ENCODE measurements at regions not wholly inside any gene's neighbourhood (a gene's known extent, or its start where the extent isn't known, plus 50 kb on each side); places are given as distances from the start of the nearest gene placed in this dataset.

- Histone ChIP-seq H3K4me1 (ENCODE audit: insufficient read depth, low read length) (no peaks in the 10 kb centered on the region), H3K36me3 (ENCODE audit: insufficient read depth, low read length) (no peaks in the 10 kb centered on the region), H3K27me3 (ENCODE audit: insufficient read depth, low read length, poor library complexity) (peaks cover 4% of the 10 kb centered on the region), H3K4me3 (ENCODE audit: low read depth in 1 of 2, low read length in 2 of 2) (no peak overlapping the region), H3K9me3 (ENCODE audit: insufficient read depth, low read length, severe bottlenecking) (no peaks in the 10 kb centered on the region), H3K4me2 (ENCODE audit: insufficient read depth, low read length) (no peak overlapping the region), H3K79me2 (ENCODE audit: insufficient read depth, low read length) (no peaks in the 10 kb centered on the region), H3K27ac (ENCODE audit: low read length) (no peak overlapping the region), H2AFZ (ENCODE audit: low read depth, low read length) (no peak overlapping the region), H4K20me1 (ENCODE audit: insufficient read depth, low read length) (no peaks in the 10 kb centered on the region), H3K9ac (ENCODE audit: low read depth, low read length) (no peak overlapping the region)
- DNase-seq (no peak), ATAC-seq (ENCODE audit: insufficient read depth, low read depth) (no peak)
- no peak for TF ChIP-seq EZH2 (IDR thresholded peaks at IDR 0.05; ENCODE audit: borderline replicate concordance, low read depth, low read length, severe bottlenecking)
- no peak for TF ChIP-seq CTCF (IDR thresholded peaks at IDR 0.05; ENCODE audit: borderline replicate concordance, extremely low read depth, low read length, poor library complexity, severe bottlenecking)
Measured at GRCh38 chr16:86727632-86728031, 149.3 kb downstream of the FOXL1 start.

GRCh38 chr16:86729686-86730085 lies 151.3 kb downstream of the FOXL1 start:
- ATAC-seq (ENCODE audit: insufficient read depth, low read depth) = no peak
- Histone ChIP-seq H3K79me2 (ENCODE audit: insufficient read depth, low read length) (no peaks in the 10 kb centered on the region), H3K4me2 (ENCODE audit: insufficient read depth, low read length) (no peak overlapping the region), H2AFZ (ENCODE audit: low read depth, low read length) (no peak overlapping the region), H3K9ac (ENCODE audit: low read depth, low read length) (no peak overlapping the region), H3K4me1 (ENCODE audit: insufficient read depth, low read length) (no peaks in the 10 kb centered on the region), H3K9me3 (ENCODE audit: insufficient read depth, low read length, severe bottlenecking) (no peaks in the 10 kb centered on the region), H3K27me3 (ENCODE audit: insufficient read depth, low read length, poor library complexity) (peaks cover 3% of the 10 kb centered on the region), H4K20me1 (ENCODE audit: insufficient read depth, low read length) (no peaks in the 10 kb centered on the region), H3K27ac (ENCODE audit: low read length) (no peak overlapping the region), H3K4me3 (ENCODE audit: low read depth in 1 of 2, low read length in 2 of 2) (no peak overlapping the region), H3K36me3 (ENCODE audit: insufficient read depth, low read length) (no peaks in the 10 kb centered on the region)
- no peak for DNase-seq
- TF ChIP-seq EZH2 (IDR thresholded peaks at IDR 0.05; ENCODE audit: borderline replicate concordance, low read depth, low read length, severe bottlenecking) (no peak), CTCF (IDR thresholded peaks at IDR 0.05; ENCODE audit: borderline replicate concordance, extremely low read depth, low read length, poor library complexity, severe bottlenecking) (no peak)

- ATAC-seq (ENCODE audit: insufficient read depth, low read depth) = no peak
- H3K79me2 ChIP-seq (ENCODE audit: insufficient read depth, low read length) = no peaks in the 10 kb centered on the region
- H3K36me3 ChIP-seq (ENCODE audit: insufficient read depth, low read length) = no peaks in the 10 kb centered on the region
- H3K9me3 ChIP-seq (ENCODE audit: insufficient read depth, low read length, severe bottlenecking) = no peaks in the 10 kb centered on the region
- TF ChIP-seq EZH2 (IDR thresholded peaks at IDR 0.05; ENCODE audit: borderline replicate concordance, low read depth, low read length, severe bottlenecking) (no peak), CTCF (IDR thresholded peaks at IDR 0.05; ENCODE audit: borderline replicate concordance, extremely low read depth, low read length, poor library complexity, severe bottlenecking) (no peak)
- no peak overlapping the region for H3K27ac ChIP-seq (ENCODE audit: low read length)
- H2AFZ ChIP-seq (ENCODE audit: low read depth, low read length) = no peak overlapping the region
- peaks cover 7% of the 10 kb centered on the region for H3K27me3 ChIP-seq (ENCODE audit: insufficient read depth, low read length, poor library complexity)
- H3K4me2 ChIP-seq (ENCODE audit: insufficient read depth, low read length) = no peak overlapping the region
- no peak overlapping the region for H3K4me3 ChIP-seq (ENCODE audit: low read depth in 1 of 2, low read length in 2 of 2)
- DNase-seq = no peak
- no peaks in the 10 kb centered on the region for H4K20me1 ChIP-seq (ENCODE audit: insufficient read depth, low read length)
- H3K4me1 ChIP-seq (ENCODE audit: insufficient read depth, low read length) = no peaks in the 10 kb centered on the region
- H3K9ac ChIP-seq (ENCODE audit: low read depth, low read length) = no peak overlapping the region
Measured at GRCh38 chr16:86730086-86730485, 151.7 kb downstream of the FOXL1 start.

- no peaks in the 10 kb centered on the region for H3K36me3 ChIP-seq (ENCODE audit: insufficient read depth, low read length)
- no peak overlapping the region for H3K4me2 ChIP-seq (ENCODE audit: insufficient read depth, low read length)
- ATAC-seq (ENCODE audit: insufficient read depth, low read depth) (no peak), DNase-seq (no peak)
- H3K4me1 ChIP-seq (ENCODE audit: insufficient read depth, low read length) = no peaks in the 10 kb centered on the region
- H4K20me1 ChIP-seq (ENCODE audit: insufficient read depth, low read length) = no peaks in the 10 kb centered on the region
- no peak overlapping the region for H3K9ac ChIP-seq (ENCODE audit: low read depth, low read length)
- H3K27me3 ChIP-seq (ENCODE audit: insufficient read depth, low read length, poor library complexity) = peaks cover 9% of the 10 kb centered on the region
- H3K9me3 ChIP-seq (ENCODE audit: insufficient read depth, low read length, severe bottlenecking) = no peaks in the 10 kb centered on the region
- TF ChIP-seq CTCF (IDR thresholded peaks at IDR 0.05; ENCODE audit: borderline replicate concordance, extremely low read depth, low read length, poor library complexity, severe bottlenecking) = no peak
- no peak for TF ChIP-seq EZH2 (IDR thresholded peaks at IDR 0.05; ENCODE audit: borderline replicate concordance, low read depth, low read length, severe bottlenecking)
- H3K79me2 ChIP-seq (ENCODE audit: insufficient read depth, low read length) = no peaks in the 10 kb centered on the region
- no peak overlapping the region for H3K4me3 ChIP-seq (ENCODE audit: low read depth in 1 of 2, low read length in 2 of 2)
- H3K27ac ChIP-seq (ENCODE audit: low read length) = no peak overlapping the region
- no peak overlapping the region for H2AFZ ChIP-seq (ENCODE audit: low read depth, low read length)
Measured at GRCh38 chr16:86730597-86730996, 152.2 kb downstream of the FOXL1 start.
